Karpas-422 (cell line): ENCODE measurements at regions not wholly inside any gene's neighbourhood (a gene's known extent, or its start where the extent isn't known, plus 50 kb on each side); places are given as distances from the start of the nearest gene placed in this dataset.
A peak's percentile ranks its signal among the peaks of the same experiment; 100 is the strongest.

ENCODE experiments used
- DNase-seq: peaks from one replicate; pipeline ENCODE4 v3.0.0-alpha.2; 2015
- H2AFZ ChIP-seq: fragments of 200-600 bp; sonication (generic); 2 replicates; pipeline ENCODE4 v1.6.1; 2014; ENCODE audit warnings: antibody characterized with exemption, low read length, mixed read lengths
- H3K27ac ChIP-seq: fragments of 200-600 bp; sonication (generic); 2 replicates; pipeline ENCODE4 v1.5.1; 2014; ENCODE audit warnings: mild to moderate bottlenecking, low read length, moderate library complexity
- H3K27me3 ChIP-seq: fragments of 200-600 bp; sonication (generic); 2 replicates; pipeline ENCODE4 v1.6.1; 2014; ENCODE audit warnings: low read length, mixed read lengths
- H3K36me3 ChIP-seq: fragments of 200-600 bp; sonication (generic); 2 replicates; pipeline ENCODE4 v1.6.1; 2014; ENCODE audit warnings: low read length, mixed read lengths; ENCODE audit not compliant: insufficient read depth
- H3K4me1 ChIP-seq: fragments of 200-600 bp; sonication (generic); 2 replicates; pipeline ENCODE4 v1.6.1; 2014; ENCODE audit warnings: mild to moderate bottlenecking, low read length, mixed read lengths
- H3K4me2 ChIP-seq: fragments of 200-600 bp; sonication (generic); 2 replicates; pipeline ENCODE4 v1.6.1; 2014; ENCODE audit warnings: low read length, low read depth, mild to moderate bottlenecking; ENCODE audit not compliant: poor library complexity, severe bottlenecking
- H3K4me3 ChIP-seq: fragments of 200-600 bp; sonication (generic); 2 replicates; pipeline ENCODE4 v1.5.1; 2014; ENCODE audit warnings: mild to moderate bottlenecking, antibody characterized with exemption, low read length, mixed read lengths
- H3K79me2 ChIP-seq: fragments of 200-600 bp; sonication (generic); 2 replicates; pipeline ENCODE4 v1.6.1; 2014; ENCODE audit warnings: mild to moderate bottlenecking, low read length, mixed read lengths
- H3K9ac ChIP-seq: fragments of 200-600 bp; sonication (generic); 2 replicates; pipeline ENCODE4 v1.6.0; 2014; ENCODE audit warnings: low read length
- H3K9me2 ChIP-seq: fragments of 200-600 bp; sonication (generic), shearing (Covaris generic); replicated peaks from 2 replicates; pipeline ENCODE4 v1.6.0; 2014; ENCODE audit warnings: mild to moderate bottlenecking, low read length, moderate library complexity; ENCODE audit not compliant: insufficient read depth
- H3K9me3 ChIP-seq: fragments of 300-700, 200-600 bp; sonication (generic); 2 replicates; pipeline ENCODE4 v1.6.1; 2014; ENCODE audit warnings: low read length, mixed read lengths
- H4K20me1 ChIP-seq: fragments of 200-600 bp; sonication (generic); 2 replicates; pipeline ENCODE4 v1.6.1; 2014; ENCODE audit warnings: mild to moderate bottlenecking, antibody characterized with exemption, low read length, low read depth; ENCODE audit not compliant: insufficient read depth

DNA sequence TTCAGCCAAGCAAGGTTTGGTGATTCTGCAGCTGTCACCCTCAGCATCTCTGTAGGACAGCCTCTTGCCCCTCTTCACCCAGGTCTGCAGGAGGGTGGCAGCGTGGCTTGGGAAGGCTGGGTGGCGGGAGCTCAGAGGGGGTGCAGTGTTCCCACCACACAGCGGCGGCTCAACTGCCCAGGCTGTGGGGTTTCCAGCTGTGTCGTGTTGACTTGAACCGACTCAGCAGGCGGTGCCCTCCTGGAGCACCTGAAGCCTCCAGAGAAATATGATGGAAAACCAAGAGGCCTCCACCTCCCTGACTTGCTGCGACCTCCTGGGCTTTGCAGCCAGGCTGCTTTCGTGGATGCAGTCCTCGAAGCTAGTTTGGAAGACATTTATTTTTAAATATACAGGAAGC is 68.0 kb upstream of the KLF6 start:
- Histone ChIP-seq H3K9ac (no peak overlapping the region), H3K4me2 (no peak overlapping the region), H3K9me2 (no peaks in the 10 kb centered on the region), H2AFZ (no peak overlapping the region), H3K9me3 (no peaks in the 10 kb centered on the region), H3K4me3 (no peak overlapping the region), H3K27ac (no peak overlapping the region), H4K20me1 (no peaks in the 10 kb centered on the region), H3K27me3 (no peaks in the 10 kb centered on the region), H3K79me2 (no peaks in the 10 kb centered on the region), H3K4me1 (peaks cover 11% of the 10 kb centered on the region), H3K36me3 (no peaks in the 10 kb centered on the region)
- DNase-seq, result no peak

DNA sequence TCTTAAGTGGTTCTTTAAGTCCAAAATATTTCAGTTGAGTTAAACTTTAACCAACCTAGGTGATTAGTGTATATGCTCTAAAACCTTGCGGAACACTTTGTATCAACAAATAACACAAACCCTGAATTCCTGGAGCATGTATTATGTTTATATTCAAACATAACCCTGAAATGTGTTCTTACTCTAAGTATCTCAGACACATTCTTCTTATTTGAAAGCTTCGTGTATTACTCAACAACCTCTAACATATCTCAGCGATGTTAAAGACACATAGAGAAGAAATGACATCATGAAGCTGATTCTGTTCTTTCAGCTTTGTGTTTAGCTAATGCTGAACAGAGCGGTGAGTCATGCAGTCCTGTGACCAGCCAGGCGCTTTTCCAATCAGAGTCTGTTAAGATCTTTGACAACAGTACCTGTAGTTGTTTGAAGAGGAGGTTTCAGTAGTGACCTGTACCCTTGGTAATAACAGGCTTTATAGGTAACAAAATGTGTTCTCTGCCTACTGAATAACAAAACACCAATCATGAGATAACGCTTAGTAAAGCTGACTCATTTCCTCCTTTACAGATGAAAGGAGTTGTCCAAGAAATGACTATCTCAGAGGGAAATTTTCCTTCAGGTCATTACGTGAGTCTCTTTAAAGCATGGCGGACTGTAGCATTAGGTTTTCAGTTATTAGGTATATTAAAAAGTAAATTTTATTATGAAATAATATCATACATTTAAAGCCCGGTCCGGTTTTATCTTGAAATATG is 67.3 kb upstream of the KLF6 start:
- Histone ChIP-seq H3K9ac (no peak overlapping the region), H3K9me3 (no peaks in the 10 kb centered on the region), H3K4me1 (peaks cover 11% of the 10 kb centered on the region), H3K79me2 (no peaks in the 10 kb centered on the region), H3K36me3 (no peaks in the 10 kb centered on the region), H3K27me3 (no peaks in the 10 kb centered on the region), H2AFZ (no peak overlapping the region), H3K27ac (no peak overlapping the region), H3K9me2 (no peaks in the 10 kb centered on the region), H3K4me3 (no peak overlapping the region), H3K4me2 (no peak overlapping the region), H4K20me1 (no peaks in the 10 kb centered on the region)
- peak; percentile 45 for DNase-seq

DNA sequence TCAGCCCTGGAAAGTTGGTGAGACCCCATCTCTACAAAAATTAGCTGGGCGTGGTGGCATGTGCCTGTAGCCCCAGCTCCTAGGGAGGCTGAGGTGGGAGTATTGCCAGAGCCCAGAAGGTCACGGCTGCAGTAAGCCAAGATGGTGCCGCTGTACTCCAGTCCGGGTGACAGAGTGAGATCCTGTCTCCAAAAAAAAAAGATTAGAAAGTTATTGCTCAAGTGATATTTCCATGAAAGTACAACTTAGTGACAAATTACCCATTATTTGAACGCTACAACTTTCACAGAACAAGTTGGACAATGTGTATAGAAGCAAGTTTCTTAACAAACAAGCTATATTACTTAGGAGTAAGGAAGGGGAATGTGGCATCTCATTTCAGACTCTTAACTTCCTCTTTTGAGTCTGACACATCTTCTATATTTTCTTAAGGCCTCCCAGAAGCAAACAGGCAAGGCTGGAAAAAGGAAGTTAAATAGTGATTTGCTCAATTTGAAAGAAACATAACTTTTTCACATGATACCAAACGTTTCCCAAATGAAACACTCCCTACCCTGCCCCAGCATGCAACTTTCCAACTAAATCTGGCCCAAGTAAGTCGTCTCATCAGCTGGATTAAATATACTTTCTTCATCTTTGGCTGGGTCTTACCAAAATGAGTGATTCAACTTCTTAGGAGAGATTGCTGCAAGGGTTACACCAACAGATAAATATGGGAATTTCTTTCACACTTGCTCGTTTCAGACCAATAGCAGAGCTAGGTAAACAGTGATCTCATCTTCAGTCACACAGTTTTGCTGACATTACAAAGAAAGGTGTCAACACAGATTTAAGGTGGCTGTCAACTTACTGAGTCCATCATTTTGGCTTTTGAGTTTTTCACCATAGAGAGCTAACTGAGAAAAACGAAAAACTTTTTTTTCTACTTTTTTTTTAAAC is 66.3 kb upstream of the KLF6 start:
- Histone ChIP-seq H3K4me3 (no peak overlapping the region), H2AFZ (peak overlapping the region; percentile 40; the same call in 1 of the 2 replicates), H3K4me2 (peak overlapping the region; percentile 38), H4K20me1 (no peaks in the 10 kb centered on the region), H3K9ac (no peak overlapping the region), H3K27me3 (no peaks in the 10 kb centered on the region), H3K36me3 (no peaks in the 10 kb centered on the region), H3K9me3 (no peaks in the 10 kb centered on the region), H3K27ac (no peak overlapping the region), H3K79me2 (no peaks in the 10 kb centered on the region), H3K4me1 (peaks cover 11% of the 10 kb centered on the region), H3K9me2 (no peaks in the 10 kb centered on the region)
- peak; percentile 64 for DNase-seq

DNA sequence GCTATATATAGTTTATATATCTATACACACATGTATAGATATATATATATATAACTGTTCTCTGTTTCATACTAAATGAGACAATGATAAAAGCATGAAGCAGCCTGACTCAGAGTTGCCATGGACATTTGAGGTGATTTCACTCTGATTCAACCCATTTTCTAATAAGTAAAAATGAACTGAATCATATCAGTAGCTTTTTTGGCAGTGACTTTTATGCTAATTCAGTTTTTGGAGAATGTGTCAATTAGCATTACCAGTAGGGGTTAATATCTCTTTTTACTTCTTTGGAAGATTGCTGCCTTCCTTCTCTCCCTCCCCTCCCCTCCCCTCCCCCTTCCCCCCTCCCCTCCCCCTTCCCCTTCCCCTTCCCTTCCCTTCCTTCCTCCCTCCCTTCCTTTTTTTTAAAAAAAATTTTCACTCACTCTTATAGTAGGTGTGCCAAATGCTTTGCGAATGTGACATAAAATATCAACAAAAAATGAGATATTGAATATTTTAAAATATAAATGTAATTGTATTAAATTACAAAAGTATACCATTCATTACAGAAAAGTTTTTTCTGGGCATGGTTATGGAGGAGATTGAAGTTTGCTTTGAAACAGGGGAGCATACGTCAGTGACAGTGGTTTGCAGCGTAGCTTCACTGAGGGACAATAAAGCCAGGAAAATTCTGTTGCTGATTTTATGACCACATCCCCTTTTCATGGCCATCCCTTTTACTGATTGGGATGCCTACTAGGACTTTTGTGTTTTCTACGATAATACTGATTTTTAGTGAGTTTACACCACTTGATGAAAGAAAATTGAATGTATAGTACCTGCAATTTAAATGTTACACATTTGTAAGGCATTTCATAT is 64.0 kb upstream of the KLF6 start:
- H2AFZ ChIP-seq, result no peak overlapping the region
- H3K79me2 ChIP-seq, result no peaks in the 10 kb centered on the region
- no peak overlapping the region for H3K4me2 ChIP-seq
- no peak overlapping the region for H3K4me3 ChIP-seq
- H3K36me3 ChIP-seq, result no peaks in the 10 kb centered on the region
- no peaks in the 10 kb centered on the region for H3K27me3 ChIP-seq
- no peaks in the 10 kb centered on the region for H3K9me2 ChIP-seq
- DNase-seq, result no peak
- no peak overlapping the region for H3K27ac ChIP-seq
- no peaks in the 10 kb centered on the region for H3K9me3 ChIP-seq
- H3K4me1 ChIP-seq, result peaks cover 11% of the 10 kb centered on the region
- no peak overlapping the region for H3K9ac ChIP-seq
- H4K20me1 ChIP-seq, result no peaks in the 10 kb centered on the region

DNA sequence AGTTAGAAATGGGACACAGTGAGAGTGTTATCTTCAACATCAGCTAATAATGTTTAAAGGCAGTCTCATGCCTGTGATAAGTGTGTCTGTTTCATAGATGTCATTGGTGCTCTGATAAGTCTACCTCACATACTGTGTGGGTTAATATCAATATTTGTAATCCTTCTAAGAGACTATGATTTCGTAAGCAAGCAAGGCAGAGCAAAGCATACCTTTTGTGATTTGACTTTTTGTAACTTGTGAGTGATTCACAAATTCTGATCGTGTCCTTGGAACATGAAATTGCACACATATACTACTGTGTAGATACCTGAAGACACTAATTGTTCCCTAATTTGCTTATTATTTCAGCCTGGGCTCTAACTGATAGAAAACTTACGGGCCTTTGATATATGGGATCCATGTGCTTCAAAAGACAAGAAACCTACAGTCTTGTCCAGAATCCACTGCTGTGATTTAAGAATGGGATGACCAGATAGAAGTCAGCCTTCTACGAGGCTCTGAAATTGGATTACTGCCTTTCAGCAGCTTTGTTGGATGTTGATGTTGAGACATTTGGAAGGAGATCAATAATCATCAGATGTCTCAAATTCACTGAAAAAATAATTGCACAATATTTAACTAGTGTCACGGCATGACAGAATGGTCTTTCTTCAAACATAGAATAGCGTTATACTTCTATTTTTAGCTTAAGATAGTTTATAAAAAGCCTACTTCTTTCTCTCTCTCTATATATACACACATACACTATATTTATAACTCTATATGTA is 63.2 kb upstream of the KLF6 start:
- H3K9me3 ChIP-seq, result no peaks in the 10 kb centered on the region
- no peak for DNase-seq
- no peak overlapping the region for H3K9ac ChIP-seq
- H3K36me3 ChIP-seq, result no peaks in the 10 kb centered on the region
- H4K20me1 ChIP-seq, result no peaks in the 10 kb centered on the region
- H3K4me1 ChIP-seq, result peaks cover 11% of the 10 kb centered on the region
- H3K79me2 ChIP-seq, result no peaks in the 10 kb centered on the region
- H2AFZ ChIP-seq, result no peak overlapping the region
- no peaks in the 10 kb centered on the region for H3K9me2 ChIP-seq
- no peaks in the 10 kb centered on the region for H3K27me3 ChIP-seq
- no peak overlapping the region for H3K27ac ChIP-seq
- no peak overlapping the region for H3K4me3 ChIP-seq
- no peak overlapping the region for H3K4me2 ChIP-seq

DNA sequence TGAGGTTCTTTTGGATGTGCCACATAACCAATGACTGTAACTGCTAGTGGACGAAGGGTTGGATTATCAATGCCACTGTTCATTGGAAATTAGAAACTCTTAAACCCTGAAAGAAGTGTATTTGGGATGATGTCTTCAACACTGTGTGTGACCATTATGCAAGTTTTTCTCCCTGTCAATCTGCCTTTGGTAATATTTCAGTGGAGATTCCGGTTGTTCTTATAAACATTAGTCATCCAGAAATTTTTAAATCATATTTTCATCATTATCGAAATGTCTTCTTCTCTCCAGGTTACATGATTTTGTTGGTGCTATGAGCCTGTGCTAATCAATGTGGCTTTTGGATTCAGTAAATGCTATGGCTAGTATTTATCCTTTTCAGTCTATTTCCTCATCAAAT is 61.7 kb upstream of the KLF6 start:
- Histone ChIP-seq H3K4me1 (peaks cover 11% of the 10 kb centered on the region), H3K4me3 (no peak overlapping the region), H3K27me3 (no peaks in the 10 kb centered on the region), H2AFZ (no peak overlapping the region), H3K4me2 (no peak overlapping the region), H3K79me2 (no peaks in the 10 kb centered on the region), H4K20me1 (no peaks in the 10 kb centered on the region), H3K9ac (no peak overlapping the region), H3K36me3 (no peaks in the 10 kb centered on the region), H3K9me3 (no peaks in the 10 kb centered on the region), H3K27ac (no peak overlapping the region), H3K9me2 (no peaks in the 10 kb centered on the region)
- no peak for DNase-seq

DNA sequence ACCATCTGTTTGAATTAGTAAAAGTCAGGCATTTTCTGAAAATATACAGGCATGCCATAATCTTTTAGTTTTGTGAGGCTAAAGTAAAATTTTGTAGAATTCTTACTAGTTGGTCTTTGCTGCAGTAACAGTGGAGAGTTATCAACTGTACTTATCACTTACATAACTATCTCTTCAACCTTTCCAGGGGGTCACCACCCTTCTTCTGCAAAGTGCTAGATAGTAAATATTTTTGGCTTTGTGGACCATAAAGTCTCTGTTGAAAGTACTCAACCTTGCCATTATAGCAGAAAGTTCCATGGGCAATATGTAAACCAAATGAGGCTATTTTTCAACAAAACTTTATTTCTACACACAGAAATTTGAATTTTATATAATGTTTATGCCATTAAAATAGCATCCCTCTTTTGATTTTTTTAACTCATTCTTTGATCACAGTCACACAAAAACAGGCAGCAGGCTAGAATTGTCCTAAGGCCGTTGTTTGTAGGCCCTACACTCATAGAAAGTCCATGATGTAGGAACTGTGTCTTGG is 59.5 kb upstream of the KLF6 start:
- no peak overlapping the region for H3K9ac ChIP-seq
- no peak overlapping the region for H3K4me2 ChIP-seq
- no peak overlapping the region for H2AFZ ChIP-seq
- H3K9me3 ChIP-seq, result no peaks in the 10 kb centered on the region
- no peaks in the 10 kb centered on the region for H4K20me1 ChIP-seq
- H3K79me2 ChIP-seq, result no peaks in the 10 kb centered on the region
- H3K27me3 ChIP-seq, result no peaks in the 10 kb centered on the region
- H3K9me2 ChIP-seq, result no peaks in the 10 kb centered on the region
- H3K36me3 ChIP-seq, result no peaks in the 10 kb centered on the region
- no peak overlapping the region for H3K27ac ChIP-seq
- no peaks in the 10 kb centered on the region for H3K4me1 ChIP-seq
- no peak for DNase-seq
- no peak overlapping the region for H3K4me3 ChIP-seq
